Stomach (tissue), 4 donors: ENCODE measurements at regions not wholly inside any gene's neighbourhood (a gene's known extent, or its start where the extent isn't known, plus 50 kb on each side); places are given as distances from the start of the nearest gene placed in this dataset.

Experiments
- CTCF ChIP-seq, 7 experiments: fragments of 450-650 bp in 4 of 7; fragments of 200-600 bp in 3 of 7; sonication (generic) in 3 of 7; IDR thresholded peaks; one replicate each; pipeline ENCODE4 v1.5.1; 2016 to 2019; ENCODE audit warnings: antibody characterized with exemption in 7 of 7, control low read depth in 2 of 7, mild to moderate bottlenecking in 1 of 7
- EP300 ChIP-seq: sonication (generic); formaldehyde crosslinking; IDR thresholded peaks from one replicate; pipeline ENCODE4 v1.6.1; 2017; ENCODE audit warnings: antibody characterized with exemption
- POLR2A ChIP-seq, 4 donors: fragments of 450-650 bp; IDR thresholded peaks; one replicate each; pipeline ENCODE4 v1.6.1; 2016; ENCODE audit warnings: antibody characterized with exemption in 4 of 4, control low read depth in 2 of 4, mild to moderate bottlenecking in 1 of 4, moderate library complexity in 1 of 4

DNA sequence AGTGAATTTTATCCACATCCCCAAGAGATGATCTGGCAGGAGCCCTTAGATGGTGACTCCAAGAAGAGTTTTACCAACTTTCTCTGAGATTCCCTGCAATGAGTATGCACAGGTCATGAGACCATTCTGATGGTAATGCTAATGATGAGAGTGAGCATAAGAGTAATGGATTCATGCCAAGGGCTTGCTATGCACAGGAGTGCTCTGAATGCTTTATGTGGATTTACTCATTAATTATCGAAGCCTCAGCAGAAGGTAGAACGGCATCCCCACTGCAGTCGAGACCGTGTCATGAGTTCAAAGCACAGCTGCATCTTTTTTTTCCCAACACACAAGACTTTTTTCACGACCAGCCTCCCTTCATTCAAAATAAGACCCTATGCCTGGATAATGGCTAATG lies 355.0 kb downstream of the RAB28 start:
- no peak for TF ChIP-seq POLR2A (IDR thresholded peaks at IDR 0.05)
- no peak for TF ChIP-seq CTCF (IDR thresholded peaks at IDR 0.05)
- TF ChIP-seq EP300 = no peak
